ENCODE measurements at regions not wholly inside any gene's neighbourhood (a gene's known extent, or its start where the extent isn't known, plus 50 kb on each side); places are given as distances from the start of the nearest gene placed in this dataset.

DNA sequence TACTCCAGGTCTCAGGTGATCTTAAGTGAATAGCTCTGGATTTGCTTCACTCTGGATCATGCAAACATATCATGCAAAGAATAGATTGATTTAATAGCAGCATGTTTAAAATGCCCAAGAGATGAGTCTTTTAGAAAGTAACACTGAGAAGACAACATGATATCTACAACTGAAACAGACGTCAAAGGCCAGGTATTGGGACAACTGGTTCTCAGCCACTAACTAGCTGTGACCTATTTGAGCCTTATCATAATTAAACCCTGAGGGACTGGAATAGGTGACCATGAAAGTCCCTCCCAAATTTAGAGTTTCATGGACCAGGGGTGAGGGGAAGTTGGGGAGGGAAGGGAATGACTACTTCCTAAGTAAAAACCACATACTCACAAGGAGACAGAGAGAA lies 95.7 kb downstream of the NIBAN1 start:
- no peak for FAIRE-seq
- 0% methylated on average over 1 of the region's 1 CpG for WGBS (ENCODE audit: low lambda C conversion rate)
- Histone ChIP-seq H3K9me3 (ENCODE audit: low read length) (no peaks in the 10 kb centered on the region), H3K4me3 (replicated peaks in 1 of 3; ENCODE audit: insufficient read depth in 1 of 3, low read depth in 2 of 3, low read length in 3 of 3) (no peak overlapping the region), H4K20me1 (ENCODE audit: insufficient read depth, low read length) (no peaks in the 10 kb centered on the region), H3K4me1 (ENCODE audit: insufficient read depth, low read length) (no peaks in the 10 kb centered on the region), H2AFZ (ENCODE audit: low read length) (no peak overlapping the region), H3K27me3 (ENCODE audit: control insufficient read depth in 1 of 2, insufficient read depth in 2 of 2, low read length in 2 of 2) (peaks cover 0 to 9% of the 10 kb centered on the region in 2 experiments; a peak in 1 of 5 replicates), H3K27ac (ENCODE audit: extremely low read length, insufficient read depth, low read length) (no peak overlapping the region), H3K36me3 (replicated peaks in 1 of 2; ENCODE audit: control insufficient read depth in 1 of 2, insufficient read depth in 2 of 2, low read length in 2 of 2) (no peaks in the 10 kb centered on the region), H3K4me2 (ENCODE audit: low read depth, low read length) (no peak overlapping the region), H3K79me2 (ENCODE audit: insufficient read depth, low read length) (no peaks in the 10 kb centered on the region), H3K9ac (ENCODE audit: insufficient read depth, low read depth, low read length) (no peak overlapping the region)
- TF ChIP-seq KDM5A (IDR thresholded peaks at IDR 0.05; ENCODE audit: borderline replicate concordance, low read length) (no peak), NFE2L2 (IDR thresholded peaks at IDR 0.05; ENCODE audit: low read length) (no peak), ZEB1 (IDR thresholded peaks at IDR 0.05; ENCODE audit: insufficient replicate concordance, low read depth) (no peak)
- TF ChIP-seq, protein P1, sequence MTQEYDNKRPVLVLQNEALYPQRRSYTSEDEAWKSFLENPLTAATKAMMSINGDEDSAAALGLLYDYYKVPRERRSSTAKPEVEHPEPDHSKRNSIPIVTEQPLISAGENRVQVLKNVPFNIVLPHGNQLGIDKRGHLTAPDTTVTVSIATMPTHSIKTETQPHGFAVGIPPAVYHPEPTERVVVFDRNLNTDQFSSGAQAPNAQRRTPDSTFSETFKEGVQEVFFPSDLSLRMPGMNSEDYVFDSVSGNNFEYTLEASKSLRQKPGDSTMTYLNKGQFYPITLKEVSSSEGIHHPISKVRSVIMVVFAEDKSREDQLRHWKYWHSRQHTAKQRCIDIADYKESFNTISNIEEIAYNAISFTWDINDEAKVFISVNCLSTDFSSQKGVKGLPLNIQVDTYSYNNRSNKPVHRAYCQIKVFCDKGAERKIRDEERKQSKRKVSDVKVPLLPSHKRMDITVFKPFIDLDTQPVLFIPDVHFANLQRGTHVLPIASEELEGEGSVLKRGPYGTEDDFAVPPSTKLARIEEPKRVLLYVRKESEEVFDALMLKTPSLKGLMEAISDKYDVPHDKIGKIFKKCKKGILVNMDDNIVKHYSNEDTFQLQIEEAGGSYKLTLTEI (CRISPR knock-in tag; conservative IDR thresholded peaks at IDR 0.05) = no peak
- TF ChIP-seq, protein P2, sequence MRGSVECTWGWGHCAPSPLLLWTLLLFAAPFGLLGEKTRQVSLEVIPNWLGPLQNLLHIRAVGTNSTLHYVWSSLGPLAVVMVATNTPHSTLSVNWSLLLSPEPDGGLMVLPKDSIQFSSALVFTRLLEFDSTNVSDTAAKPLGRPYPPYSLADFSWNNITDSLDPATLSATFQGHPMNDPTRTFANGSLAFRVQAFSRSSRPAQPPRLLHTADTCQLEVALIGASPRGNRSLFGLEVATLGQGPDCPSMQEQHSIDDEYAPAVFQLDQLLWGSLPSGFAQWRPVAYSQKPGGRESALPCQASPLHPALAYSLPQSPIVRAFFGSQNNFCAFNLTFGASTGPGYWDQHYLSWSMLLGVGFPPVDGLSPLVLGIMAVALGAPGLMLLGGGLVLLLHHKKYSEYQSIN (CRISPR knock-in tag; IDR thresholded peaks at IDR 0.05; ENCODE audit: borderline replicate concordance) = no peak
- no TSS peak for BruUV-seq (replicated peaks)
- no peak for DNase-seq (ENCODE audit: low spot score)
- intact Hi-C loops (cut with micrococcal nuclease; ENCODE audit: unreplicated experiment) (no loop called here), in situ Hi-C loops (cut with HindIII; ENCODE audit: extremely low pct_ligation_motif_present, low pct_unique_long_range_greater_than_20kb) (no loop called here)
- CTCF ChIA-PET (ENCODE audit: low intra/inter-chr PET ratio, low total read pairs) = no interaction called here
- ATAC-seq = no peak
- POLR2A ChIA-PET = no interaction called here

DNA sequence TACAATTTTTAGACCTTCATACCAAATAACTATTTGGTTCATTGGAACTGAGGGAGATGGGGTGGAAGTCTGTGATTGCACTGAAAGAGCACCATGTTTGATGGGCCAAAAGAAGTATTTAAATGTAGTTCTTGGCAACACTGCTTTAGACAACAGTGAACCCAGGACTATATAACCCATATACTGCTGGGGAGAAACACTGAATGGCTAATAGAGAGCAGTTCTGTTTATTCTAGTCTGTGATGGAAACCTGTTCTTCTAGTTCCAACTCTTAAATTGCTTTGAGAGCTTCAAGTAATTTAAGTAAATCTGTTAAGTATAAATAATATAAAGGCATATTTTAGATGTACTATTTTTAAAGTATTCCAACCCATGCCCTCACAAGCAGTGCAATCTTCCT lies 96.3 kb downstream of the NIBAN1 start:
- DNase-seq (ENCODE audit: low spot score) (no peak), ATAC-seq (no peak), FAIRE-seq (no peak)
- CTCF ChIA-PET (ENCODE audit: low intra/inter-chr PET ratio, low total read pairs) = no interaction called here
- Histone ChIP-seq H3K9me3 (ENCODE audit: low read length) (no peaks in the 10 kb centered on the region), H2AFZ (ENCODE audit: low read length) (no peak overlapping the region), H3K4me2 (ENCODE audit: low read depth, low read length) (no peak overlapping the region), H3K36me3 (replicated peaks in 1 of 2; ENCODE audit: control insufficient read depth in 1 of 2, insufficient read depth in 2 of 2, low read length in 2 of 2) (no peaks in the 10 kb centered on the region), H3K79me2 (ENCODE audit: insufficient read depth, low read length) (no peaks in the 10 kb centered on the region), H3K4me3 (replicated peaks in 1 of 3; ENCODE audit: insufficient read depth in 1 of 3, low read depth in 2 of 3, low read length in 3 of 3) (no peak overlapping the region), H3K9ac (ENCODE audit: insufficient read depth, low read depth, low read length) (no peak overlapping the region), H3K27ac (ENCODE audit: extremely low read length, insufficient read depth, low read length) (no peak overlapping the region), H3K27me3 (ENCODE audit: control insufficient read depth in 1 of 2, insufficient read depth in 2 of 2, low read length in 2 of 2) (peaks cover 0 to 5% of the 10 kb centered on the region in 2 experiments; a peak in 1 of 5 replicates), H3K4me1 (ENCODE audit: insufficient read depth, low read length) (no peaks in the 10 kb centered on the region), H4K20me1 (ENCODE audit: insufficient read depth, low read length) (no peaks in the 10 kb centered on the region)
- in situ Hi-C loops (cut with HindIII; ENCODE audit: extremely low pct_ligation_motif_present, low pct_unique_long_range_greater_than_20kb) (no loop called here), intact Hi-C loops (cut with micrococcal nuclease; ENCODE audit: unreplicated experiment) (no loop called here)
- BruUV-seq (replicated peaks) = no TSS peak
- POLR2A ChIA-PET = no interaction called here
- TF ChIP-seq ZBTB7A (CRISPR knock-in tag; IDR thresholded peaks at IDR 0.05) (no peak), ARNTL (CRISPR knock-in tag; IDR thresholded peaks at IDR 0.05) (no peak), KLF15 (CRISPR knock-in tag; IDR thresholded peaks at IDR 0.05; ENCODE audit: borderline replicate concordance) (no peak), MYC (CRISPR knock-in tag; IDR thresholded peaks at IDR 0.05; ENCODE audit: borderline replicate concordance) (no peak)
- TF ChIP-seq, protein P3, sequence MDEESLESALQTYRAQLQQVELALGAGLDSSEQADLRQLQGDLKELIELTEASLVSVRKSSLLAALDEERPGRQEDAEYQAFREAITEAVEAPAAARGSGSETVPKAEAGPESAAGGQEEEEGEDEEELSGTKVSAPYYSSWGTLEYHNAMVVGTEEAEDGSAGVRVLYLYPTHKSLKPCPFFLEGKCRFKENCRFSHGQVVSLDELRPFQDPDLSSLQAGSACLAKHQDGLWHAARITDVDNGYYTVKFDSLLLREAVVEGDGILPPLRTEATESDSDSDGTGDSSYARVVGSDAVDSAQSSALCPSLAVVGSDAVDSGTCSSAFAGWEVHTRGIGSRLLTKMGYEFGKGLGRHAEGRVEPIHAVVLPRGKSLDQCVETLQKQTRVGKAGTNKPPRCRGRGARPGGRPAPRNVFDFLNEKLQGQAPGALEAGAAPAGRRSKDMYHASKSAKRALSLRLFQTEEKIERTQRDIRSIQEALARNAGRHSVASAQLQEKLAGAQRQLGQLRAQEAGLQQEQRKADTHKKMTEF (CRISPR knock-in tag; IDR thresholded peaks at IDR 0.05) = no peak
- TF ChIP-seq, protein P4, sequence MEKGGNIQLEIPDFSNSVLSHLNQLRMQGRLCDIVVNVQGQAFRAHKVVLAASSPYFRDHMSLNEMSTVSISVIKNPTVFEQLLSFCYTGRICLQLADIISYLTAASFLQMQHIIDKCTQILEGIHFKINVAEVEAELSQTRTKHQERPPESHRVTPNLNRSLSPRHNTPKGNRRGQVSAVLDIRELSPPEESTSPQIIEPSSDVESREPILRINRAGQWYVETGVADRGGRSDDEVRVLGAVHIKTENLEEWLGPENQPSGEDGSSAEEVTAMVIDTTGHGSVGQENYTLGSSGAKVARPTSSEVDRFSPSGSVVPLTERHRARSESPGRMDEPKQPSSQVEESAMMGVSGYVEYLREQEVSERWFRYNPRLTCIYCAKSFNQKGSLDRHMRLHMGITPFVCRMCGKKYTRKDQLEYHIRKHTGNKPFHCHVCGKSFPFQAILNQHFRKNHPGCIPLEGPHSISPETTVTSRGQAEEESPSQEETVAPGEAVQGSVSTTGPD (CRISPR knock-in tag; IDR thresholded peaks at IDR 0.05) = no peak
